GM19239 (cell line): ENCODE measurements at regions not wholly inside any gene's neighbourhood (a gene's known extent, or its start where the extent isn't known, plus 50 kb on each side); places are given as distances from the start of the nearest gene placed in this dataset.
"Not testable (repeated sequence)": the region's sequence is repeated elsewhere in the genome, so short reads cannot be mapped to it uniquely, and the experiment has no call there.

Source experiments
- DNase-seq: peaks from one replicate; pipeline ENCODE4 v3.0.0; 2011; ENCODE audit warnings: low spot score; ENCODE audit not compliant: insufficient read length
- FAIRE-seq: peaks from 2 replicates; lab custom pipeline; 2011; peaks lifted over from hg19 to GRCh38; lab: Jason Lieb, UNC

- DNase-seq = no peak
- FAIRE-seq = no peak
Measured at GRCh38 chr7:36051501-36051900, 101.6 kb upstream of the EEPD1 start.

- FAIRE-seq (no peak), DNase-seq (no peak)
Measured at GRCh38 chr7:36053589-36053988, 99.5 kb upstream of the EEPD1 start.

GRCh38 chr7:36054637-36055036 lies 98.4 kb upstream of the EEPD1 start:
- FAIRE-seq (no peak), DNase-seq (no peak)

GRCh38 chr7:36055207-36055606 lies 97.8 kb upstream of the EEPD1 start:
- FAIRE-seq (no peak), DNase-seq (no peak)

GRCh38 chr7:36057323-36057722 lies 95.7 kb upstream of the EEPD1 start:
- no peak for DNase-seq
- peak; percentile 67 for FAIRE-seq

- FAIRE-seq (peak; percentile 4), DNase-seq (no peak)
Measured at GRCh38 chr7:36058020-36058592, 94.9 kb upstream of the EEPD1 start.

GRCh38 chr7:36060388-36060787 lies 92.7 kb upstream of the EEPD1 start:
- FAIRE-seq, DNase-seq: not testable (repeated sequence)

- FAIRE-seq (no peak), DNase-seq (no peak)
Measured at GRCh38 chr7:36062154-36062815, 90.8 kb upstream of the EEPD1 start.

GRCh38 chr7:36064676-36065075 lies 88.4 kb upstream of the EEPD1 start:
- FAIRE-seq = no peak
- DNase-seq = no peak

GRCh38 chr7:36065563-36066342 lies 87.3 kb upstream of the EEPD1 start:
- FAIRE-seq, DNase-seq: not testable (repeated sequence)

GRCh38 chr7:36066343-36066664 lies 86.8 kb upstream of the EEPD1 start:
- FAIRE-seq (no peak), DNase-seq (no peak)

GRCh38 chr7:36070230-36070629 lies 82.8 kb upstream of the EEPD1 start:
- DNase-seq (no peak), FAIRE-seq (no peak)

GRCh38 chr7:36071605-36072004 lies 81.4 kb upstream of the EEPD1 start:
- DNase-seq (no peak), FAIRE-seq (no peak)

GRCh38 chr7:36072620-36073019 lies 80.4 kb upstream of the EEPD1 start:
- no peak for DNase-seq
- no peak for FAIRE-seq

- FAIRE-seq (no peak), DNase-seq (no peak)
Measured at GRCh38 chr7:36075561-36075960, 77.5 kb upstream of the EEPD1 start.

GRCh38 chr7:36076074-36076473 lies 77.0 kb upstream of the EEPD1 start:
- FAIRE-seq (no peak), DNase-seq (no peak)

- DNase-seq (no peak), FAIRE-seq (no peak)
Measured at GRCh38 chr7:36078816-36079360, 74.2 kb upstream of the EEPD1 start.

GRCh38 chr7:36079446-36080025 lies 73.5 kb upstream of the EEPD1 start:
- no peak for DNase-seq

GRCh38 chr7:36080843-36081242 lies 72.2 kb upstream of the EEPD1 start:
- no peak for DNase-seq
- no peak for FAIRE-seq

More at GRCh38 chr7:36079446-36080025, 73.5 kb upstream of the EEPD1 start:
- FAIRE-seq = no peak

- FAIRE-seq (no peak), DNase-seq (no peak)
Measured at GRCh38 chr7:36082216-36082615, 70.8 kb upstream of the EEPD1 start.

- no peak for DNase-seq
- FAIRE-seq = no peak
Measured at GRCh38 chr7:36082910-36083309, 70.1 kb upstream of the EEPD1 start.
